GM23338 (cell line): ENCODE measurements at regions not wholly inside any gene's neighbourhood (a gene's known extent, or its start where the extent isn't known, plus 50 kb on each side); places are given as distances from the start of the nearest gene placed in this dataset.

Experiments
- ATAC-seq: fragments of 200-7000 bp; cut with Tn5 transposase; 3 replicates; pipeline ENCODE4 v1.9.1; 2020
- DNase-seq: peaks from one replicate; pipeline ENCODE4 v3.0.0-alpha.2; 2015; ENCODE audit warnings: low spot score
- H2AFZ ChIP-seq: fragments of 200-600 bp; sonication (generic); 2 replicates; pipeline ENCODE4 v1.8.0; 2016; ENCODE audit warnings: antibody characterized with exemption, mild to moderate bottlenecking, moderate library complexity
- H3F3A ChIP-seq: fragments of 200-600 bp; sonication (generic); replicated peaks from 2 replicates; pipeline ENCODE4 v1.8.0; 2017; ENCODE audit warnings: antibody characterized with exemption, mixed run types, low read depth
- H3K27ac ChIP-seq: fragments of 200-600 bp; sonication (generic); 2 replicates; pipeline ENCODE4 v1.6.1; 2016; ENCODE audit warnings: low read depth
- H3K27me3 ChIP-seq: fragments of 200-600 bp; sonication (generic); 2 replicates; pipeline ENCODE4 v1.8.0; 2016; ENCODE audit warnings: mild to moderate bottlenecking, mixed run types, moderate library complexity; ENCODE audit not compliant: insufficient read depth
- H3K36me3 ChIP-seq: fragments of 200-600 bp; sonication (generic); 2 replicates; pipeline ENCODE4 v1.8.0; 2016; ENCODE audit warnings: mild to moderate bottlenecking; ENCODE audit not compliant: insufficient read depth
- H3K4me1 ChIP-seq: fragments of 200-600 bp; sonication (generic); 2 replicates; pipeline ENCODE4 v1.8.0; 2016; ENCODE audit warnings: mild to moderate bottlenecking, moderate library complexity; ENCODE audit not compliant: insufficient read depth
- H3K4me2 ChIP-seq: fragments of 200-600 bp; sonication (generic); 2 replicates; pipeline ENCODE4 v1.7.1; 2017; ENCODE audit warnings: mixed run types
- H3K4me3 ChIP-seq: fragments of 200-600 bp; sonication (generic); 2 replicates; pipeline ENCODE4 v1.6.1; 2016; ENCODE audit warnings: mixed run types
- H3K79me2 ChIP-seq: fragments of 200-600 bp; sonication (generic); replicated peaks from 2 replicates; pipeline ENCODE4 v1.8.0; 2017; ENCODE audit warnings: mild to moderate bottlenecking; ENCODE audit not compliant: insufficient read depth
- H3K9me2 ChIP-seq: fragments of 200-600 bp; sonication (generic); 2 replicates; pipeline ENCODE4 v1.8.0; 2017; ENCODE audit not compliant: insufficient read depth
- H4K20me1 ChIP-seq: fragments of 200-600 bp; sonication (generic); replicated peaks from 2 replicates; pipeline ENCODE4 v1.8.0; 2017; ENCODE audit warnings: mild to moderate bottlenecking; ENCODE audit not compliant: insufficient read depth
- H3K27ac Mint-ChIP-seq: 2 replicates; pipeline ENCODE4 v1.8.0; 2020; ENCODE audit warnings: inconsistent platforms, mild to moderate bottlenecking, moderate library complexity, mixed read lengths
- H3K27me3 Mint-ChIP-seq: 3 replicates; pipeline ENCODE4 v1.8.0; 2022; ENCODE audit warnings: low read depth, mild to moderate bottlenecking, moderate library complexity, mixed read lengths, inconsistent platforms; ENCODE audit not compliant: insufficient read depth, poor library complexity
- H3K36me3 Mint-ChIP-seq: 3 replicates; pipeline ENCODE4 v1.8.0; 2021; ENCODE audit warnings: low read depth, mild to moderate bottlenecking, inconsistent platforms, moderate library complexity, mixed read lengths
- H3K4me1 Mint-ChIP-seq: 3 replicates; pipeline ENCODE4 v1.8.0; 2020; ENCODE audit warnings: mild to moderate bottlenecking, inconsistent platforms, mixed read lengths
- H3K4me3 Mint-ChIP-seq: 3 replicates; pipeline ENCODE4 v1.8.0; 2021; ENCODE audit warnings: moderate library complexity, mild to moderate bottlenecking, inconsistent platforms, mixed read lengths
- H3K9me3 Mint-ChIP-seq: 3 replicates; pipeline ENCODE4 v1.8.0; 2020; ENCODE audit warnings: moderate library complexity, mild to moderate bottlenecking, inconsistent platforms, mixed read lengths
- CREB1 ChIP-seq: fragments of 250-450 bp; sonication (Bioruptor Pico); IDR thresholded peaks from 2 replicates; pipeline ENCODE4 v1.5.0; 2020; ENCODE audit warnings: low read depth, mild to moderate bottlenecking, moderate library complexity
- CTCF ChIP-seq, 2 experiments: fragments of 200-600 bp in 1 of 2; sonication (generic) in 1 of 2; conservative IDR thresholded peaks; 2 replicates each; pipeline versions ENCODE4 v1.5.1 to v1.6.1; 2016 to 2017; ENCODE audit warnings: antibody characterized with exemption in 2 of 2, low read depth in 2 of 2, mild to moderate bottlenecking in 2 of 2, moderate library complexity in 1 of 2
- ETS1 ChIP-seq: IDR thresholded peaks from 2 replicates; pipeline ENCODE4 v1.6.1; 2016; ENCODE audit warnings: antibody characterized with exemption
- EZH2 ChIP-seq: fragments of 200-600 bp; sonication (generic); IDR thresholded peaks from one replicate; pipeline ENCODE4 v1.8.0; 2017; ENCODE audit warnings: antibody characterized with exemption, mild to moderate bottlenecking, low read depth; ENCODE audit not compliant: unreplicated experiment
- EZH2phosphoT487 ChIP-seq: fragments of 200-600 bp; sonication (generic); IDR thresholded peaks from one replicate; pipeline ENCODE4 v1.8.1; 2018; ENCODE audit warnings: antibody characterized with exemption; ENCODE audit not compliant: unreplicated experiment
- JUNB ChIP-seq: IDR thresholded peaks from one replicate; pipeline ENCODE4 v1.6.1; 2016; ENCODE audit warnings: antibody characterized with exemption; ENCODE audit not compliant: unreplicated experiment
- NANOG ChIP-seq: IDR thresholded peaks from 2 replicates; pipeline ENCODE4 v1.6.1; 2016; ENCODE audit warnings: antibody characterized with exemption, borderline replicate concordance
- POLR2AphosphoS5 ChIP-seq: IDR thresholded peaks from 2 replicates; pipeline ENCODE4 v1.6.1; 2016; ENCODE audit warnings: antibody characterized with exemption, low read depth
- STAT1 ChIP-seq: IDR thresholded peaks from one replicate; pipeline ENCODE4 v1.6.1; 2016; ENCODE audit warnings: antibody characterized with exemption; ENCODE audit not compliant: unreplicated experiment
- ZNF114 ChIP-seq: fragments of 250-450 bp; sonication (Bioruptor Pico); IDR thresholded peaks from 2 replicates; pipeline ENCODE4 v1.5.0; 2020; ENCODE audit warnings: mild to moderate bottlenecking, moderate library complexity
- ZNF331 ChIP-seq: fragments of 250-450 bp; sonication (Bioruptor Pico); IDR thresholded peaks from 2 replicates; pipeline ENCODE4 v1.5.0; 2020; ENCODE audit warnings: low read depth, mild to moderate bottlenecking, moderate library complexity

GRCh38 chr12:25789541-25789944 lies 168.9 kb upstream of the RASSF8 start (continued):
- TF ChIP-seq ZNF114 (CRISPR knock-in tag) = no peak

- Histone ChIP-seq H3K27ac (no peak overlapping the region), H3K4me3 (no peak overlapping the region), H3K79me2 (no peaks in the 10 kb centered on the region), H3K9me2 (no peaks in the 10 kb centered on the region), H4K20me1 (no peaks in the 10 kb centered on the region), H3K27me3 (no peaks in the 10 kb centered on the region), H2AFZ (no peak overlapping the region), H3K4me2 (no peak overlapping the region), H3K4me1 (peaks cover 20% of the 10 kb centered on the region; the same call in 1 of the 2 replicates), H3F3A (no peaks in the 10 kb centered on the region), H3K36me3 (no peaks in the 10 kb centered on the region)
- H3K27me3 Mint-ChIP-seq = no peaks in the 10 kb centered on the region
- H3K9me3 Mint-ChIP-seq = no peaks in the 10 kb centered on the region
- no peak for TF ChIP-seq JUNB
- no peak for TF ChIP-seq ZNF114 (CRISPR knock-in tag)
- no peak for TF ChIP-seq ZNF331
- no peak for TF ChIP-seq NANOG
- TF ChIP-seq POLR2AphosphoS5 = no peak
- TF ChIP-seq EZH2phosphoT487 = no peak
- DNase-seq (no peak), ATAC-seq (no peak)
- no peak overlapping the region for H3K27ac Mint-ChIP-seq
- no peak overlapping the region for H3K4me3 Mint-ChIP-seq
- no peaks in the 10 kb centered on the region for H3K36me3 Mint-ChIP-seq
- peaks cover 24% of the 10 kb centered on the region for H3K4me1 Mint-ChIP-seq
Observed at GRCh38 chr12:25792031-25792430, 166.5 kb upstream of the RASSF8 start.

- Mint-ChIP-seq H3K9me3 (no peaks in the 10 kb centered on the region), H3K27me3 (peaks cover under 1% of the 10 kb centered on the region), H3K36me3 (no peaks in the 10 kb centered on the region), H3K27ac (no peak overlapping the region), H3K4me3 (no peak overlapping the region), H3K4me1 (peaks cover 24% of the 10 kb centered on the region)
- Histone ChIP-seq H3K9me2 (no peaks in the 10 kb centered on the region), H3K27ac (no peak overlapping the region), H2AFZ (no peak overlapping the region), H3K27me3 (no peaks in the 10 kb centered on the region), H3K36me3 (no peaks in the 10 kb centered on the region), H3K4me2 (no peak overlapping the region), H4K20me1 (no peaks in the 10 kb centered on the region), H3K4me3 (no peak overlapping the region), H3K4me1 (peaks cover 20% of the 10 kb centered on the region; the same call in 1 of the 2 replicates), H3K79me2 (no peaks in the 10 kb centered on the region), H3F3A (no peaks in the 10 kb centered on the region)
- no peak for TF ChIP-seq STAT1
- no peak for TF ChIP-seq EZH2phosphoT487
- TF ChIP-seq POLR2AphosphoS5 = no peak
- no peak for TF ChIP-seq JUNB
- TF ChIP-seq NANOG = no peak
- no peak for TF ChIP-seq ZNF331
- TF ChIP-seq EZH2 = no peak
- no peak for TF ChIP-seq ETS1
- no peak for TF ChIP-seq CREB1 (CRISPR knock-in tag)
- no peak for TF ChIP-seq CTCF (conservative IDR thresholded peaks at IDR 0.05; ENCODE audit: low read depth in 2 of 2)
- no peak for TF ChIP-seq ZNF114 (CRISPR knock-in tag)
- ATAC-seq (no peak), DNase-seq (no peak)
Observed at GRCh38 chr12:25793196-25793595, 165.3 kb upstream of the RASSF8 start.
